ENCODE measurements at regions not wholly inside any gene's neighbourhood (a gene's known extent, or its start where the extent isn't known, plus 50 kb on each side); places are given as distances from the start of the nearest gene placed in this dataset.

- Histone ChIP-seq H3K36me3 (replicated peaks; ENCODE audit: insufficient read depth, low read length) (no peaks in the 10 kb centered on the region), H3K9me3 (replicated peaks; ENCODE audit: insufficient read depth, low read length) (no peaks in the 10 kb centered on the region), H3K79me2 (ENCODE audit: low read length) (no peaks in the 10 kb centered on the region), H2AFZ (ENCODE audit: low read length) (no peak overlapping the region), H3K4me1 (ENCODE audit: low read length) (no peaks in the 10 kb centered on the region), H3F3A (ENCODE audit: insufficient read depth, low read length) (no peaks in the 10 kb centered on the region), H4K20me1 (ENCODE audit: insufficient read depth, low read length) (no peaks in the 10 kb centered on the region), H3K27me3 (replicated peaks; ENCODE audit: insufficient read depth, low read length) (peaks cover 69% of the 10 kb centered on the region), H3K9me2 (replicated peaks; ENCODE audit: insufficient read depth, low read length) (no peaks in the 10 kb centered on the region), H3K4me2 (ENCODE audit: low read depth, low read length) (no peak overlapping the region), H3K9ac (ENCODE audit: low read length) (no peak overlapping the region), H3K27ac (ENCODE audit: low read length) (no peak overlapping the region), H3K4me3 (ENCODE audit: low read length) (no peak overlapping the region)
- no peak for DNase-seq
- TF ChIP-seq EZH2 (optimal IDR thresholded peaks at IDR 0.05; ENCODE audit: low read depth, low read length): no peak
- TF ChIP-seq, protein P1, sequence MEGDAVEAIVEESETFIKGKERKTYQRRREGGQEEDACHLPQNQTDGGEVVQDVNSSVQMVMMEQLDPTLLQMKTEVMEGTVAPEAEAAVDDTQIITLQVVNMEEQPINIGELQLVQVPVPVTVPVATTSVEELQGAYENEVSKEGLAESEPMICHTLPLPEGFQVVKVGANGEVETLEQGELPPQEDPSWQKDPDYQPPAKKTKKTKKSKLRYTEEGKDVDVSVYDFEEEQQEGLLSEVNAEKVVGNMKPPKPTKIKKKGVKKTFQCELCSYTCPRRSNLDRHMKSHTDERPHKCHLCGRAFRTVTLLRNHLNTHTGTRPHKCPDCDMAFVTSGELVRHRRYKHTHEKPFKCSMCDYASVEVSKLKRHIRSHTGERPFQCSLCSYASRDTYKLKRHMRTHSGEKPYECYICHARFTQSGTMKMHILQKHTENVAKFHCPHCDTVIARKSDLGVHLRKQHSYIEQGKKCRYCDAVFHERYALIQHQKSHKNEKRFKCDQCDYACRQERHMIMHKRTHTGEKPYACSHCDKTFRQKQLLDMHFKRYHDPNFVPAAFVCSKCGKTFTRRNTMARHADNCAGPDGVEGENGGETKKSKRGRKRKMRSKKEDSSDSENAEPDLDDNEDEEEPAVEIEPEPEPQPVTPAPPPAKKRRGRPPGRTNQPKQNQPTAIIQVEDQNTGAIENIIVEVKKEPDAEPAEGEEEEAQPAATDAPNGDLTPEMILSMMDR (IDR thresholded peaks at IDR 0.05; ENCODE audit: low read length): no peak
- no peak for TF ChIP-seq EZH2phosphoT487 (IDR thresholded peaks at IDR 0.05; ENCODE audit: low read length)
These were observed 105.9 kb upstream of the RPL38 start for GRCh38 chr17:74097450-74098135.

GRCh38 chr17:74098136-74099024, 105.1 kb upstream of the RPL38 start:
- TF ChIP-seq, protein P1 (IDR thresholded peaks at IDR 0.05; ENCODE audit: low read length): no peak
- TF ChIP-seq EZH2 (optimal IDR thresholded peaks at IDR 0.05; ENCODE audit: low read depth, low read length) (no peak), EZH2phosphoT487 (IDR thresholded peaks at IDR 0.05; ENCODE audit: low read length) (no peak)
- Histone ChIP-seq H3K4me2 (ENCODE audit: low read depth, low read length) (no peak overlapping the region), H3K9me2 (replicated peaks; ENCODE audit: insufficient read depth, low read length) (no peaks in the 10 kb centered on the region), H4K20me1 (ENCODE audit: insufficient read depth, low read length) (no peaks in the 10 kb centered on the region), H3K4me3 (ENCODE audit: low read length) (no peak overlapping the region), H3F3A (ENCODE audit: insufficient read depth, low read length) (no peaks in the 10 kb centered on the region), H3K9me3 (replicated peaks; ENCODE audit: insufficient read depth, low read length) (no peaks in the 10 kb centered on the region), H3K27me3 (replicated peaks; ENCODE audit: insufficient read depth, low read length) (peaks cover 69% of the 10 kb centered on the region), H3K9ac (ENCODE audit: low read length) (no peak overlapping the region), H3K27ac (ENCODE audit: low read length) (no peak overlapping the region), H3K79me2 (ENCODE audit: low read length) (no peaks in the 10 kb centered on the region), H3K4me1 (ENCODE audit: low read length) (no peaks in the 10 kb centered on the region), H3K36me3 (replicated peaks; ENCODE audit: insufficient read depth, low read length) (no peaks in the 10 kb centered on the region), H2AFZ (ENCODE audit: low read length) (no peak overlapping the region)
- no peak for DNase-seq

GRCh38 chr17:74099442-74100340, 103.8 kb upstream of the RPL38 start:
- H3K9ac ChIP-seq (ENCODE audit: low read length): no peak overlapping the region
- no peaks in the 10 kb centered on the region for H3F3A ChIP-seq (ENCODE audit: insufficient read depth, low read length)
- H3K4me3 ChIP-seq (ENCODE audit: low read length): no peak overlapping the region
- no peak overlapping the region for H3K27ac ChIP-seq (ENCODE audit: low read length)
- H3K27me3 ChIP-seq (replicated peaks; ENCODE audit: insufficient read depth, low read length): peaks cover 72% of the 10 kb centered on the region
- no peak overlapping the region for H3K4me2 ChIP-seq (ENCODE audit: low read depth, low read length)
- no peaks in the 10 kb centered on the region for H4K20me1 ChIP-seq (ENCODE audit: insufficient read depth, low read length)
- no peaks in the 10 kb centered on the region for H3K4me1 ChIP-seq (ENCODE audit: low read length)
- no peak overlapping the region for H2AFZ ChIP-seq (ENCODE audit: low read length)
- H3K79me2 ChIP-seq (ENCODE audit: low read length): no peaks in the 10 kb centered on the region
- no peaks in the 10 kb centered on the region for H3K36me3 ChIP-seq (replicated peaks; ENCODE audit: insufficient read depth, low read length)
- H3K9me3 ChIP-seq (replicated peaks; ENCODE audit: insufficient read depth, low read length): no peaks in the 10 kb centered on the region
- TF ChIP-seq EZH2 (optimal IDR thresholded peaks at IDR 0.05; ENCODE audit: low read depth, low read length): no peak
- H3K9me2 ChIP-seq (replicated peaks; ENCODE audit: insufficient read depth, low read length): no peaks in the 10 kb centered on the region
- no peak for DNase-seq

Measured in MM.1S (cell line).